ENCODE measurements at regions not wholly inside any gene's neighbourhood (a gene's known extent, or its start where the extent isn't known, plus 50 kb on each side); places are given as distances from the start of the nearest gene placed in this dataset.

DNA sequence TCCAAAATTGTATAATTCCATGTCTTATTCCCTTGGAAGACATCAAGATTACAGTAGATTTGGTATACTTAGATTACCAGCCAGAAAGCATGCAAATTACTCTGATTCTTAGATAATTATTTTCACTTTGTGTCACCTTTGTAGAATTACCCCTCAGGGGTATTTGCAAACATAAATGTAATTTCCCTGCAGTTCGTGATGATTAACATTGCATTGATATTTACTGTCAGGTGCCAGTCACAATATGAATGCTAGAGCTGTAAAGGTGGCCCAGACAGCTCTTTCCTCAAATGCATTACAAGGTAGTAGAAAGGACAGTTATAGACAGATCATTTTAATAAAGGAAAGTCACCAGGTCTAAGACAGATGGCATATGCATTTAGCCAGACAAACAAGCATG lies 1537.5 kb upstream of the PIK3C3 start:
- TF ChIP-seq POLR2AphosphoS5 (IDR thresholded peaks at IDR 0.05; ENCODE audit: low read depth) (no peak), STAT1 (IDR thresholded peaks at IDR 0.05; ENCODE audit: unreplicated experiment) (no peak), EZH2 (IDR thresholded peaks at IDR 0.05; ENCODE audit: low read depth, unreplicated experiment) (no peak), REST (IDR thresholded peaks at IDR 0.05; ENCODE audit: unreplicated experiment) (no peak), EZH2phosphoT487 (IDR thresholded peaks at IDR 0.05; ENCODE audit: unreplicated experiment) (no peak), JUNB (IDR thresholded peaks at IDR 0.05; ENCODE audit: unreplicated experiment) (no peak), CREB1 (CRISPR knock-in tag; IDR thresholded peaks at IDR 0.05; ENCODE audit: low read depth) (no peak), ETS1 (IDR thresholded peaks at IDR 0.05) (no peak), NANOG (IDR thresholded peaks at IDR 0.05; ENCODE audit: borderline replicate concordance) (no peak)
- TF ChIP-seq, protein P1, sequence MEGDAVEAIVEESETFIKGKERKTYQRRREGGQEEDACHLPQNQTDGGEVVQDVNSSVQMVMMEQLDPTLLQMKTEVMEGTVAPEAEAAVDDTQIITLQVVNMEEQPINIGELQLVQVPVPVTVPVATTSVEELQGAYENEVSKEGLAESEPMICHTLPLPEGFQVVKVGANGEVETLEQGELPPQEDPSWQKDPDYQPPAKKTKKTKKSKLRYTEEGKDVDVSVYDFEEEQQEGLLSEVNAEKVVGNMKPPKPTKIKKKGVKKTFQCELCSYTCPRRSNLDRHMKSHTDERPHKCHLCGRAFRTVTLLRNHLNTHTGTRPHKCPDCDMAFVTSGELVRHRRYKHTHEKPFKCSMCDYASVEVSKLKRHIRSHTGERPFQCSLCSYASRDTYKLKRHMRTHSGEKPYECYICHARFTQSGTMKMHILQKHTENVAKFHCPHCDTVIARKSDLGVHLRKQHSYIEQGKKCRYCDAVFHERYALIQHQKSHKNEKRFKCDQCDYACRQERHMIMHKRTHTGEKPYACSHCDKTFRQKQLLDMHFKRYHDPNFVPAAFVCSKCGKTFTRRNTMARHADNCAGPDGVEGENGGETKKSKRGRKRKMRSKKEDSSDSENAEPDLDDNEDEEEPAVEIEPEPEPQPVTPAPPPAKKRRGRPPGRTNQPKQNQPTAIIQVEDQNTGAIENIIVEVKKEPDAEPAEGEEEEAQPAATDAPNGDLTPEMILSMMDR (conservative IDR thresholded peaks at IDR 0.05; ENCODE audit: low read depth in 2 of 2) = no peak

Measured in GM23338 (cell line).